GM18858 (cell line): ENCODE measurements at regions not wholly inside any gene's neighbourhood (a gene's known extent, or its start where the extent isn't known, plus 50 kb on each side); places are given as distances from the start of the nearest gene placed in this dataset.

Source experiments
- ATAC-seq: cut with Tn5 transposase; IDR thresholded peaks from one replicate; pipeline ENCODE4 v1.9.1; 2021; ENCODE audit not compliant: unreplicated experiment

GRCh38 chr4:57916479-57916878 is 806.3 kb upstream of the IGFBP7 start:
- ATAC-seq: no peak

- no peak for ATAC-seq
Observed at GRCh38 chr4:57911203-57911602, 801.0 kb upstream of the IGFBP7 start.

- no peak for ATAC-seq
Observed at GRCh38 chr4:57910151-57910550, 800.0 kb upstream of the IGFBP7 start.

- no peak for ATAC-seq
Observed at GRCh38 chr4:57905965-57906364, 795.8 kb upstream of the IGFBP7 start.

- ATAC-seq: no peak
Observed at GRCh38 chr4:57877047-57877458, 766.9 kb upstream of the IGFBP7 start.

- ATAC-seq: no peak
Observed at GRCh38 chr4:57875829-57876392, 765.7 kb upstream of the IGFBP7 start.

GRCh38 chr4:57866468-57867171 is 756.4 kb upstream of the IGFBP7 start:
- ATAC-seq: no peak

GRCh38 chr4:57865264-57865663 is 755.1 kb upstream of the IGFBP7 start:
- peak; percentile 91 for ATAC-seq

- peak; percentile 89 for ATAC-seq
Observed at GRCh38 chr4:57854748-57855147, 744.6 kb upstream of the IGFBP7 start.

GRCh38 chr4:57850141-57850540 is 740.0 kb upstream of the IGFBP7 start:
- no peak for ATAC-seq

GRCh38 chr4:57832083-57832482 is 721.9 kb upstream of the IGFBP7 start:
- no peak for ATAC-seq

GRCh38 chr4:57789666-57790065 is 679.5 kb upstream of the IGFBP7 start:
- ATAC-seq: no peak

GRCh38 chr4:57777876-57778275 is 667.7 kb upstream of the IGFBP7 start:
- ATAC-seq: no peak

GRCh38 chr4:57774681-57775080 is 664.5 kb upstream of the IGFBP7 start:
- ATAC-seq: no peak

- no peak for ATAC-seq
Observed at GRCh38 chr4:57774171-57774570, 664.0 kb upstream of the IGFBP7 start.

GRCh38 chr4:57766341-57766740 is 656.2 kb upstream of the IGFBP7 start:
- ATAC-seq: no peak

- ATAC-seq: no peak
Observed at GRCh38 chr4:57764856-57765255, 654.7 kb upstream of the IGFBP7 start.

GRCh38 chr4:57763070-57763469 is 652.9 kb upstream of the IGFBP7 start:
- ATAC-seq: no peak

GRCh38 chr4:57740625-57741190 is 630.5 kb upstream of the IGFBP7 start:
- ATAC-seq: no peak

- ATAC-seq: no peak
Observed at GRCh38 chr4:57736781-57737180, 626.6 kb upstream of the IGFBP7 start.

GRCh38 chr4:57734104-57734670 is 624.0 kb upstream of the IGFBP7 start:
- ATAC-seq: no peak
